ENCODE measurements at regions not wholly inside any gene's neighbourhood (a gene's known extent, or its start where the extent isn't known, plus 50 kb on each side); places are given as distances from the start of the nearest gene placed in this dataset.

DNA sequence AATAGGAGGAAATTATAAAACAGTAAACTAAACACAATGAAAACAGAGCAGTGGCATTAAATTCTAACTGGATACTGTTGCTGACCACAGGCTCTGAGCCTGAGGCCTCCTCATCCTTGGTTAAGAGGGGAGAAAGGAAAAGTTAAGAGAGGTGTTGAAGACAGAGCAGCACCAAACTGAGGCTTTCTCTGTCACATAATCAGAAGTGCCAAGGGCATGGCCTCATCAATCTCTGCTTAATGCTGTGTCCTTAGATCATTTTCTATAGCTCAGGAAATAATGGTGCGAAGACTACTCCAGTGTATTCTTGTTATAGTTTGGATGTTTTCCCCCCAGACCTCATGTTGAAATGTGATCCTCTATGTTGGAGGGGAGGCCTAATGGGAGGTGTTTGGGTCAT lies 160.9 kb upstream of the SLC1A4 start:
- Histone ChIP-seq H3K27ac (ENCODE audit: low read length) (no peak overlapping the region), H3K4me3 (ENCODE audit: low read length) (no peak overlapping the region), H3K27me3 (ENCODE audit: control insufficient read depth, insufficient read depth, low read length) (no peaks in the 10 kb centered on the region), H3K9me3 (ENCODE audit: control insufficient read depth, low read depth, low read length) (no peaks in the 10 kb centered on the region), H3K4me1 (ENCODE audit: control insufficient read depth, insufficient read depth, low read length) (peaks cover 7% of the 10 kb centered on the region), H3K36me3 (ENCODE audit: control insufficient read depth, insufficient read depth, low read length) (no peaks in the 10 kb centered on the region)
- no peak for DNase-seq
- no CpG with 5 or more reads among the region's 1 CpG for WGBS (ENCODE audit: insufficient coverage, low lambda C conversion rate)

DNA sequence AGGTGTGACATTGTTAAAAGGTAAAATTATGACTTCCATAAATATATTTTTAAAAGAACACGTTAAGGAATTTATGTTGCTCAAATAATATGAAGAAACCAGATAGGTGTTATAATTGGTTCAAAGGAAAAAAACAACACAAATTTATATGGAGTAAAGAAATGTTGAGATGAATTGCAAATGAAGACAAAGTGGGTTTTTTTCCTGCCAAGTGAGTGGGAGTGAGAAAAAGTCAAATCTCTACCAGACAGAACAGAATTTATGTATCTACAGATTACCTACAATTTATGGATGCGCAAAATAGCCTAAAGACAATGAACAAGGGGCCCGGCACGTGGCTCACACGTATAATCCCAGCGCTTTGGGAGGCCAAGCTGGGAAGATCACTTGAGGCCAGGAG lies 159.7 kb upstream of the SLC1A4 start:
- peaks cover 7% of the 10 kb centered on the region for H3K4me1 ChIP-seq (ENCODE audit: control insufficient read depth, insufficient read depth, low read length)
- 100% methylated on average over 1 of the region's 6 CpGs for WGBS (ENCODE audit: insufficient coverage, low lambda C conversion rate)
- no peak overlapping the region for H3K4me3 ChIP-seq (ENCODE audit: low read length)
- DNase-seq: no peak
- no peaks in the 10 kb centered on the region for H3K36me3 ChIP-seq (ENCODE audit: control insufficient read depth, insufficient read depth, low read length)
- no peaks in the 10 kb centered on the region for H3K9me3 ChIP-seq (ENCODE audit: control insufficient read depth, low read depth, low read length)
- peaks cover 2% of the 10 kb centered on the region for H3K27me3 ChIP-seq (ENCODE audit: control insufficient read depth, insufficient read depth, low read length)
- H3K27ac ChIP-seq (ENCODE audit: low read length): no peak overlapping the region

DNA sequence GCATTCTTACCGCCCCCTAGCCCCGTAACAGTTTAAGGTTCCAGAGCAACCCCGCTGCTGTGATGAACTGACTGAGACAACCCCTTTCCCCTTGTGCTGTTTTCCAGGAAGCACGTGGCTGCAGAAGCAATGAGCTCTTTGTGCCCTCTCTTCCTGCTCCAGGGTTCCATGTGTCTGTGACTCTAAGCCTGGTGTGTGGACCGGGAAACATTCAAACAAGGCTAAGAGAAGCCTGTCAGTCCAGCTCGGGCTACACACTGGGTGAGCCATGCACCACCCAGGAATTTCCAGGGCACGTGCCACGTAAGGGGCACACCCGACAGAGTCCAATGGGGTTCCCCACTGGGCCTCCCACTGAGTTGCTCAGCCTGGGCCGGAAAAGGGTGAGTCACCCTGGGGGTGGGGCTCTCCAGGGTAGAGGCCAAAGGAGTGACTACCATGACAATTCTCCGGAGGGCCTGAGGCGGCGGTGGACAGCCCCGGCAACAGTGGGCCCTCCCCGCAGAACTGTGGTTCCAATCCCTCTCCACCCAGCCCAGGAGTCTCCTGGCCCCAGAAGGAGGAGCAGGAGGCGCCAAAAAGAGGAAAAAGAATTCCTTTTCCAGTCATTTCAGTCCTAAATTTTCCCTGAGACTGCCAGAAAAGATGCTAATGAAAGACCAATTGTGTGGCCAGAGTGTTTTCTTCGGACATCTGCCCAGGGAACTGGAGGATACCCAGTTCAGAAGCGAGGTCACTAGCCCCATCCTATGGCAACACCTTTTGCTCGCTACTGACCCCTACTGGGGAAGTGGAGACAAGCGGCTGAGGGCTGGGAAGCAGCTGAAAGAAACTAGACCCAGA lies 157.8 kb upstream of the SLC1A4 start:
- no CpG with 5 or more reads among the region's 20 CpGs for WGBS (ENCODE audit: insufficient coverage, low lambda C conversion rate)
- Histone ChIP-seq H3K9me3 (ENCODE audit: control insufficient read depth, low read depth, low read length) (no peaks in the 10 kb centered on the region), H3K27ac (ENCODE audit: low read length) (peak overlapping the region; percentile 93), H3K27me3 (ENCODE audit: control insufficient read depth, insufficient read depth, low read length) (peaks cover 2% of the 10 kb centered on the region), H3K4me3 (ENCODE audit: low read length) (no peak overlapping the region), H3K36me3 (ENCODE audit: control insufficient read depth, insufficient read depth, low read length) (no peaks in the 10 kb centered on the region), H3K4me1 (ENCODE audit: control insufficient read depth, insufficient read depth, low read length) (peaks cover 7% of the 10 kb centered on the region)
- DNase-seq: peak; percentile 93 to 95

DNA sequence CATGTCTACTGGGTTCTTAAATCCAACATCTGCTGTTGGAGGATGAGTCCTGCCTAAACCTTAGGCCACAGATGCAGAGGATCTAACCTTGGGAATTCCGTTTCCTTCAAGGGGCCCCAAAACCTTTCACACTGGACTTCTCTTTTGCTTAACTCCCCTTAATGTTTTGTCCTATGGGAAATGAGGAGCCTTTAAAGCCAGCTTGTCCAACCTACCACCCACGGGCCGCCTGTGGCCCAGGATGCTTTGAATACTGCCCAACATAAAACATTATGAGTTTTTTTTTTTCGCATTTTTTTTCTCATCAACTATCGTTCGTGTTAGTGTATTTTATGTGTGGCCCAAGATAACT lies 157.2 kb upstream of the SLC1A4 start:
- no CpG with 5 or more reads among the region's 6 CpGs for WGBS (ENCODE audit: insufficient coverage, low lambda C conversion rate)
- peaks cover 7% of the 10 kb centered on the region for H3K4me1 ChIP-seq (ENCODE audit: control insufficient read depth, insufficient read depth, low read length)
- H3K4me3 ChIP-seq (ENCODE audit: low read length): no peak overlapping the region
- H3K27me3 ChIP-seq (ENCODE audit: control insufficient read depth, insufficient read depth, low read length): peaks cover 2% of the 10 kb centered on the region
- H3K36me3 ChIP-seq (ENCODE audit: control insufficient read depth, insufficient read depth, low read length): no peaks in the 10 kb centered on the region
- no peaks in the 10 kb centered on the region for H3K9me3 ChIP-seq (ENCODE audit: control insufficient read depth, low read depth, low read length)
- H3K27ac ChIP-seq (ENCODE audit: low read length): peak overlapping the region; percentile 93
- DNase-seq: no peak

DNA sequence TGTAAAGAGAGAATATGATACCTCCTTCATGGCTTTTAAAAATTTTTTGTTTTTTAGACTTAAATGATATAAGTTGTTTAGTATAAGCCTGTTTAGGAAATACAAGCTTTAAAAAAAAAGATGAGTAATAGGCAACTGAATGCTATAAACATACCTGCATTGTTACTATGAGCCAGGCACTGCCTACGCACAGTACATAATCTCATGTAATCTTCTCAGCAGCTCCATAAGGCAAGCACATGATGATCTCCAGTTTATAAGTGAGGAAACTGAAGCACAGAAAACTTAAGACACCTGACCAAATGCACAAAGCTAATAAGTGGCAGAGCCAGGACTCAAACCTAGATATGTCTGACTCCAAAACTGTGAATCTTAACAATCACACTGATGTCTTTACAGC lies 156.3 kb upstream of the SLC1A4 start:
- no peak overlapping the region for H3K27ac ChIP-seq (ENCODE audit: low read length)
- no peak for DNase-seq
- H3K9me3 ChIP-seq (ENCODE audit: control insufficient read depth, low read depth, low read length): no peaks in the 10 kb centered on the region
- H3K27me3 ChIP-seq (ENCODE audit: control insufficient read depth, insufficient read depth, low read length): peaks cover 2% of the 10 kb centered on the region
- H3K36me3 ChIP-seq (ENCODE audit: control insufficient read depth, insufficient read depth, low read length): no peaks in the 10 kb centered on the region
- no CpG with 5 or more reads among the region's 1 CpG for WGBS (ENCODE audit: insufficient coverage, low lambda C conversion rate)
- no peak overlapping the region for H3K4me3 ChIP-seq (ENCODE audit: low read length)
- H3K4me1 ChIP-seq (ENCODE audit: control insufficient read depth, insufficient read depth, low read length): peaks cover 7% of the 10 kb centered on the region

DNA sequence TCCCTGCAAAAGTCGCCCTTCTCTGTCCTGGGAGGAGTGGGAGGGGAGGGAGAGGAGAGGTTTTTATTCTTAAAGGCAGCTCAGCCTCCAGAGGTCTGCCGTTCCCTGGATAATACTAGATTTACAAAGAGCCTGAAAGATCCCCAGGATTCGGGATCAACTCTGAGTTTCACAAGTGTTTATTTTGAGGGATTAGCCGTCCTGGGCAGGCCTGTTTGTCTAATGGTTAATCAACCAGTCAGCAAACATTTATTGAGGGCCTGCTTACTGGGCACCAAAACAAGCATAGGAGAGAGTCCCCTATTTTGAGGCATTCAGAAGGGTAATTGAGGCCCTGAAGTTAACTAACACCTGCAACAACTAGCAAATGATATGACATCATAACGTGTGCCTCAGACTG lies 152.6 kb upstream of the SLC1A4 start:
- H3K9me3 ChIP-seq (ENCODE audit: control insufficient read depth, low read depth, low read length): no peaks in the 10 kb centered on the region
- DNase-seq: no peak
- no peaks in the 10 kb centered on the region for H3K36me3 ChIP-seq (ENCODE audit: control insufficient read depth, insufficient read depth, low read length)
- H3K4me1 ChIP-seq (ENCODE audit: control insufficient read depth, insufficient read depth, low read length): peaks cover 1% of the 10 kb centered on the region
- H3K27ac ChIP-seq (ENCODE audit: low read length): no peak overlapping the region
- peaks cover 2% of the 10 kb centered on the region for H3K27me3 ChIP-seq (ENCODE audit: control insufficient read depth, insufficient read depth, low read length)
- no peak overlapping the region for H3K4me3 ChIP-seq (ENCODE audit: low read length)
- no CpG with 5 or more reads among the region's 5 CpGs for WGBS (ENCODE audit: insufficient coverage, low lambda C conversion rate)

DNA sequence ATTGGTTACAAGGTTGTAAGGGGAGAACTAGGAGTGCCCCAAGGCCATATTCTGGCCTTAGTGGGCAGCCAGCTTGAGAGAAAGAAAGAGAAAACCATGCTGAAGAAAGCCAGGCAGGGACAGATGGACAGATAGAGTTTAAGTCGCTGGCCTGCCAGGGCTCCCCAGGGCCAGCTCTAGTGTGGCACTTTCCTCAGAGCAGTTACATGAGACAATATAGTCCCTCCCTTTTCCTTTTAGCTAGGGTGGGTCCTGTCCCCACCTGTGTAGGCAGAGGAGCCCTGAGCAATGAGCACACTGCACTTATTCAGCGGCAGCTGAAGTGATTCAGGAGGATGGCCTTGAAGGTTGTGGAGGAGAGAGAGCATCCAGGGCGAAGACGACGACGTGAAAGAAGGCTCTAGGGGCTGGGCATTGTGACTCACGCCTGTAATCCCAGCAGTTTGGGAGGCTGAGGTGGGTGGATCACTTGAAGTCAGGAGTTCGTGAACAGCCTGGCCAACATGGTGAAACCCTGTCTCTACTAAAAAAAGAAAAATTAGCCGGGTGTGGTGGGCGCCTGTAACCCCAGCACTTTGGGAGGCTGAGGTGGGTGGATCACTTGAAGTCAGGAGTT lies 152.0 kb upstream of the SLC1A4 start:
- Histone ChIP-seq H3K36me3 (ENCODE audit: control insufficient read depth, insufficient read depth, low read length) (no peaks in the 10 kb centered on the region), H3K4me1 (ENCODE audit: control insufficient read depth, insufficient read depth, low read length) (no peaks in the 10 kb centered on the region), H3K27ac (ENCODE audit: low read length) (no peak overlapping the region), H3K9me3 (ENCODE audit: control insufficient read depth, low read depth, low read length) (no peaks in the 10 kb centered on the region), H3K4me3 (ENCODE audit: low read length) (no peak overlapping the region), H3K27me3 (ENCODE audit: control insufficient read depth, insufficient read depth, low read length) (peaks cover 2% of the 10 kb centered on the region)
- no CpG with 5 or more reads among the region's 10 CpGs for WGBS (ENCODE audit: insufficient coverage, low lambda C conversion rate)
- no peak for DNase-seq

DNA sequence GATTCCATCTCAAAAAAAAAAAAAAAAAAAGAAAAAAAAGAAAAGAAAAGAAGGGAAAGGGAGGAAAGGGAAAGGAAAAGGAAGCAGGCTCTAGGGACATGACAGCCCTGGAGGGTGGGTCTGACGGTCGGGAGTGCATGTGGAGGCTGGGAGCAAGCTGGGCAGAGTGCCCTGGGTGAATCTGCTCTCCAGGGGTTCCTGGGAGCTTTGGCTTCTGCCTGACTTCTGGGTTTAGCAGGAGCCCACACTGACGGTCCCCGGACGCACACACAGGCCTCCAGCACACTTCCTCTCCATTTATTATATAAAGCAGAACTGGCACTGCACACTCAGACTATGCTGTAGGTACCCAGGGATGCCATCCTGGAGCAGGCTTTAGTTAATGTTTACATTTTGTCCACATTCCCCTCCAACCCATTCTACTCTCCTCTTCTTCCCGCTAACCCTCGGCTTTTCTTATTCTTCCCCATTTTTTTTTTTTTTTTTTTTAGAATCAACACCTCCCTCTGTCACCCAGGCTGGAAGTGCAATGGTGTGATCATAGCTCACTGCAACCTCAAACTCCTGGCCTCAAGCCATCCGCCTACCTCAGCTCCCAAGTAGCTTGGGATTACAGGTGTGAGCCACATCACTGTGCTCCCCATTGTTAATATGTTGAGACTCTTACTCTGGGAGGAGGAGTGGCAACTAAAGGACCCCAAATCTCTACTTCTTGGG lies 151.1 kb upstream of the SLC1A4 start:
- Histone ChIP-seq H3K4me1 (ENCODE audit: control insufficient read depth, insufficient read depth, low read length) (no peaks in the 10 kb centered on the region), H3K27ac (ENCODE audit: low read length) (no peak overlapping the region), H3K9me3 (ENCODE audit: control insufficient read depth, low read depth, low read length) (no peaks in the 10 kb centered on the region), H3K36me3 (ENCODE audit: control insufficient read depth, insufficient read depth, low read length) (no peaks in the 10 kb centered on the region), H3K4me3 (ENCODE audit: low read length) (no peak overlapping the region), H3K27me3 (ENCODE audit: control insufficient read depth, insufficient read depth, low read length) (peaks cover 2% of the 10 kb centered on the region)
- 90% methylated on average over 2 of the region's 8 CpGs for WGBS (ENCODE audit: insufficient coverage, low lambda C conversion rate)
- DNase-seq: no peak

DNA sequence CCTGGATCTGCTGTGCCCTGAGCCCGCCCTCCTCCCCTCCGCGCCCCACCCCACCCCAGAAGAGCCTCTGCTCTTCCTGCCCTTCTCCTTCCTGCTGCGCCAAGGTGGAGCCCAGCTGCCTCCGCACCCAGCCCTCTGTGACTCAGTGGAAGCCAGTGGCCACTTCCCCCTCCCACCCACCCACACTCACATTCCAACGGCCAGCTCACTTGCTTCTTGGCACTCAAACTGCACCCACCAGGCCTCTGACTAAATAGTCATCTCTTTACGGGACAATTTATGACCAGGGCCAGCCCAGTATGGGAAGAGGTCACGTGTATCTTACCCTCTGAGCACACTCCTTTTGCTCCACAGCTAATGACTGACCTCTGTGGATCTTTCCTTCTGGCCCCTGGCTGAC lies 150.4 kb upstream of the SLC1A4 start:
- Histone ChIP-seq H3K4me3 (ENCODE audit: low read length) (no peak overlapping the region), H3K9me3 (ENCODE audit: control insufficient read depth, low read depth, low read length) (no peaks in the 10 kb centered on the region), H3K27me3 (ENCODE audit: control insufficient read depth, insufficient read depth, low read length) (peaks cover 2% of the 10 kb centered on the region), H3K4me1 (ENCODE audit: control insufficient read depth, insufficient read depth, low read length) (no peaks in the 10 kb centered on the region), H3K27ac (ENCODE audit: low read length) (no peak overlapping the region), H3K36me3 (ENCODE audit: control insufficient read depth, insufficient read depth, low read length) (no peaks in the 10 kb centered on the region)
- no peak for DNase-seq
- WGBS (ENCODE audit: insufficient coverage, low lambda C conversion rate): no CpG with 5 or more reads among the region's 8 CpGs

DNA sequence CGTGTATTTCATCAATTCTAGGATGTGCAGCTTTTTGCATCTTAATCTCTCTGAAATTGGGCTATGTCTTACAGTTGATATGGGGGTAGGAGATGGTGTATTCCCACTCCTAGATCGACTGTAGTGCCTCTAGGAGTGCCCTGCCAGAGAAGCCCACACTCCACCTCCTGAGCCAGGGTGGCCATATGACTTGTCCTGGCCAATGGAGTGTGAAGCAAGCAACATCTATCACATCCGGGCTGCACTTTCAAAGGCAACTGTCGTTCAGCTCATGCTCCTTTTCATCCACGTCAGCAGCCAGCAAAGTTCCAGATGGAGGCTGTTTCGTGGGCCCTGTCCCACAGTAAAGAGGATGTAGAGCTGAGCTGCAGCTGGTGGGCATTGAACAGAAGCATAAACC lies 149.4 kb upstream of the SLC1A4 start:
- Histone ChIP-seq H3K4me1 (ENCODE audit: control insufficient read depth, insufficient read depth, low read length) (no peaks in the 10 kb centered on the region), H3K9me3 (ENCODE audit: control insufficient read depth, low read depth, low read length) (no peaks in the 10 kb centered on the region), H3K36me3 (ENCODE audit: control insufficient read depth, insufficient read depth, low read length) (no peaks in the 10 kb centered on the region), H3K27me3 (ENCODE audit: control insufficient read depth, insufficient read depth, low read length) (no peaks in the 10 kb centered on the region), H3K27ac (ENCODE audit: low read length) (no peak overlapping the region), H3K4me3 (ENCODE audit: low read length) (no peak overlapping the region)
- no peak for DNase-seq
- WGBS (ENCODE audit: insufficient coverage, low lambda C conversion rate): no CpG with 5 or more reads among the region's 6 CpGs
